Peyer's patch (tissue), 4 donors: ENCODE measurements at regions not wholly inside any gene's neighbourhood (a gene's known extent, or its start where the extent isn't known, plus 50 kb on each side); places are given as distances from the start of the nearest gene placed in this dataset.
A peak's percentile ranks its signal among the peaks of the same experiment; 100 is the strongest.

Experiments
- DNase-seq, 3 donors: peaks; one replicate each; pipeline ENCODE4 v3.0.0-alpha.2; 2017 to 2019
- H3K27ac ChIP-seq, 4 donors: fragments of 200-600 bp; sonication (generic); one replicate each; pipeline ENCODE4 v1.5.1; 2016 to 2019
- H3K27me3 ChIP-seq, 2 donors: fragments of 200-600 bp; sonication (generic); one replicate each; pipeline ENCODE4 v1.5.1; 2019
- H3K36me3 ChIP-seq, 3 donors: fragments of 200-600 bp; sonication (generic); one replicate each; pipeline ENCODE4 v1.5.1; 2016 to 2019
- H3K4me1 ChIP-seq, 4 donors: fragments of 200-600 bp; sonication (generic); one replicate each; pipeline ENCODE4 v1.5.1; 2016 to 2019
- H3K4me3 ChIP-seq, 4 donors: fragments of 200-600 bp; sonication (generic); 1 replicate in 3 of 4; 2 replicates in 1 of 4; pipeline ENCODE4 v1.5.1; 2016 to 2019; ENCODE audit warnings: mild to moderate bottlenecking in 1 of 4
- H3K9me3 ChIP-seq, 4 donors: fragments of 200-600 bp; sonication (generic); one replicate each; pipeline ENCODE4 v1.5.1; 2016 to 2019; ENCODE audit warnings: mild to moderate bottlenecking in 1 of 4
- POLR2A ChIP-seq, 2 donors: fragments of 450-650 bp; IDR thresholded peaks; one replicate each; pipeline ENCODE4 v1.5.1; 2017; ENCODE audit warnings: antibody characterized with exemption in 2 of 2, mild to moderate bottlenecking in 2 of 2, moderate library complexity in 2 of 2
- TF ChIP-seq, protein P1 (sequence below), 6 experiments: fragments of 450-650 bp in 4 of 6; fragments of 200-600 bp in 2 of 6; sonication (generic) in 1 of 6; IDR thresholded peaks; one replicate each; pipeline ENCODE4 v1.5.1; 2017 to 2019; ENCODE audit warnings: antibody characterized with exemption in 6 of 6, mild to moderate bottlenecking in 3 of 6, moderate library complexity in 1 of 6

- Histone ChIP-seq H3K4me3 (no peak overlapping the region), H3K4me1 (no peaks in the 10 kb centered on the region), H3K36me3 (no peaks in the 10 kb centered on the region), H3K9me3 (no peaks in the 10 kb centered on the region), H3K27ac (no peak overlapping the region), H3K27me3 (no peaks in the 10 kb centered on the region)
- peak in 1 of 3 donors; percentile 10 for DNase-seq
- TF ChIP-seq POLR2A (IDR thresholded peaks at IDR 0.05): no peak
- TF ChIP-seq, protein P1, sequence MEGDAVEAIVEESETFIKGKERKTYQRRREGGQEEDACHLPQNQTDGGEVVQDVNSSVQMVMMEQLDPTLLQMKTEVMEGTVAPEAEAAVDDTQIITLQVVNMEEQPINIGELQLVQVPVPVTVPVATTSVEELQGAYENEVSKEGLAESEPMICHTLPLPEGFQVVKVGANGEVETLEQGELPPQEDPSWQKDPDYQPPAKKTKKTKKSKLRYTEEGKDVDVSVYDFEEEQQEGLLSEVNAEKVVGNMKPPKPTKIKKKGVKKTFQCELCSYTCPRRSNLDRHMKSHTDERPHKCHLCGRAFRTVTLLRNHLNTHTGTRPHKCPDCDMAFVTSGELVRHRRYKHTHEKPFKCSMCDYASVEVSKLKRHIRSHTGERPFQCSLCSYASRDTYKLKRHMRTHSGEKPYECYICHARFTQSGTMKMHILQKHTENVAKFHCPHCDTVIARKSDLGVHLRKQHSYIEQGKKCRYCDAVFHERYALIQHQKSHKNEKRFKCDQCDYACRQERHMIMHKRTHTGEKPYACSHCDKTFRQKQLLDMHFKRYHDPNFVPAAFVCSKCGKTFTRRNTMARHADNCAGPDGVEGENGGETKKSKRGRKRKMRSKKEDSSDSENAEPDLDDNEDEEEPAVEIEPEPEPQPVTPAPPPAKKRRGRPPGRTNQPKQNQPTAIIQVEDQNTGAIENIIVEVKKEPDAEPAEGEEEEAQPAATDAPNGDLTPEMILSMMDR (IDR thresholded peaks at IDR 0.05): no peak
Measured at GRCh38 chr1:30260318-30260717, 463.1 kb downstream of the MATN1 start.

- Histone ChIP-seq H3K4me3 (no peak overlapping the region), H3K27ac (no peak overlapping the region), H3K36me3 (no peaks in the 10 kb centered on the region), H3K27me3 (no peaks in the 10 kb centered on the region), H3K4me1 (no peaks in the 10 kb centered on the region), H3K9me3 (no peaks in the 10 kb centered on the region)
- DNase-seq: no peak
- TF ChIP-seq, protein P1 (IDR thresholded peaks at IDR 0.05): no peak
- no peak for TF ChIP-seq POLR2A (IDR thresholded peaks at IDR 0.05)
Measured at GRCh38 chr1:30259631-30260030, 463.8 kb downstream of the MATN1 start.

- Histone ChIP-seq H3K27me3 (no peaks in the 10 kb centered on the region), H3K36me3 (no peaks in the 10 kb centered on the region)
Measured at GRCh38 chr1:30258876-30259275, 464.5 kb downstream of the MATN1 start.

GRCh38 chr1:30258471-30258870 lies 464.9 kb downstream of the MATN1 start:
- no peak for DNase-seq
- Histone ChIP-seq H3K27ac (no peak overlapping the region), H3K9me3 (no peaks in the 10 kb centered on the region), H3K4me1 (no peaks in the 10 kb centered on the region), H3K4me3 (no peak overlapping the region), H3K36me3 (no peaks in the 10 kb centered on the region), H3K27me3 (no peaks in the 10 kb centered on the region)
- TF ChIP-seq, protein P1 (IDR thresholded peaks at IDR 0.05): no peak
- TF ChIP-seq POLR2A (IDR thresholded peaks at IDR 0.05): no peak

More at GRCh38 chr1:30258876-30259275, 464.5 kb downstream of the MATN1 start:
- Histone ChIP-seq H3K27ac (no peak overlapping the region), H3K9me3 (no peaks in the 10 kb centered on the region), H3K4me3 (no peak overlapping the region), H3K4me1 (no peaks in the 10 kb centered on the region)
- TF ChIP-seq POLR2A (IDR thresholded peaks at IDR 0.05): no peak
- TF ChIP-seq, protein P1 (IDR thresholded peaks at IDR 0.05): no peak
- DNase-seq: no peak

GRCh38 chr1:30257742-30258380 lies 465.5 kb downstream of the MATN1 start:
- H3K27ac ChIP-seq: no peak overlapping the region
- DNase-seq: no peak
- H3K9me3 ChIP-seq: no peaks in the 10 kb centered on the region
- H3K4me3 ChIP-seq: no peak overlapping the region
- H3K4me1 ChIP-seq: no peaks in the 10 kb centered on the region
- TF ChIP-seq, protein P1 (IDR thresholded peaks at IDR 0.05): no peak
- no peaks in the 10 kb centered on the region for H3K36me3 ChIP-seq
- H3K27me3 ChIP-seq: no peaks in the 10 kb centered on the region

DNA sequence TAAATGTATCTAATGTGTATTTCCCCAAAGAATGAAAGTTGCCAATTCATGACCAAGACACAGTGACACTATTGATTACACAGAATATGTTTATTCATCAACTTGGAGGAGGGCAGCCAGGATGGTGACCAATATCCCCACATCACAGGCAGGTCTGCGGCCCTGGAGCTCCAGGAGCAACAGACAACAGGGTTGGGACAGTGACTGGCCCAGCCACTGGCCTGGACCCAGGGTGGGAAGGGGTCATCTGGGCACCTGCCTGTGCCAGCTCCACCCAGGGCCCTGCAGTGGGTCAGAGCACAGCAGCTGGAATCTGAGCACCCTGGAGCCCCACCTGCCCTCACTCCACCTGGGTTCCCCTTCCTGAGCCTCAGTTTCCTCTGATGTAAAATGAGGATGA lies 466.1 kb downstream of the MATN1 start:
- H3K9me3 ChIP-seq: no peaks in the 10 kb centered on the region
- H3K4me1 ChIP-seq: no peaks in the 10 kb centered on the region
- no peak for DNase-seq
- H3K36me3 ChIP-seq: no peaks in the 10 kb centered on the region
- H3K4me3 ChIP-seq: no peak overlapping the region
- no peak overlapping the region for H3K27ac ChIP-seq
- no peaks in the 10 kb centered on the region for H3K27me3 ChIP-seq
- TF ChIP-seq POLR2A (IDR thresholded peaks at IDR 0.05): no peak
- TF ChIP-seq, protein P1 (IDR thresholded peaks at IDR 0.05): no peak
